ENCODE measurements at regions not wholly inside any gene's neighbourhood (a gene's known extent, or its start where the extent isn't known, plus 50 kb on each side); places are given as distances from the start of the nearest gene placed in this dataset.

- TF ChIP-seq CTCF (conservative IDR thresholded peaks at IDR 0.05): no peak
- TF ChIP-seq EZH2 (IDR thresholded peaks at IDR 0.05; ENCODE audit: low read depth): no peak
These were observed 310.4 kb upstream of the MOCS1 start for GRCh38 chr6:40244699-40245098.
